LNCaP clone FGC (cell line): ENCODE measurements at regions not wholly inside any gene's neighbourhood (a gene's known extent, or its start where the extent isn't known, plus 50 kb on each side); places are given as distances from the start of the nearest gene placed in this dataset.
"Not testable (repeated sequence)": the region's sequence is repeated elsewhere in the genome, so short reads cannot be mapped to it uniquely, and the experiment has no call there.

Source experiments
- DNase-seq: peaks from one replicate; pipeline ENCODE4 v3.0.0-alpha.2; 2011; ENCODE audit warnings: low read depth
- H3K4me3 ChIP-seq: 2 replicates; pipeline ENCODE4 v1.5.1; 2011; ENCODE audit warnings: mild to moderate bottlenecking, low read depth, low read length, control low read depth
- CTCF ChIP-seq: IDR thresholded peaks from 2 replicates; pipeline ENCODE4 v1.5.1; 2012; ENCODE audit warnings: mild to moderate bottlenecking; ENCODE audit not compliant: control insufficient read depth, insufficient read depth; ENCODE audit errors: extremely low read depth

- H3K4me3 ChIP-seq, result no peak overlapping the region
- TF ChIP-seq CTCF, result no peak
- no peak for DNase-seq
Observed at GRCh38 chr3:187888701-187889100, 143.4 kb upstream of the BCL6 start.

- H3K4me3 ChIP-seq, result no peak overlapping the region
- DNase-seq, result no peak
- no peak for TF ChIP-seq CTCF
Observed at GRCh38 chr3:187889106-187889505, 143.8 kb upstream of the BCL6 start.

DNA sequence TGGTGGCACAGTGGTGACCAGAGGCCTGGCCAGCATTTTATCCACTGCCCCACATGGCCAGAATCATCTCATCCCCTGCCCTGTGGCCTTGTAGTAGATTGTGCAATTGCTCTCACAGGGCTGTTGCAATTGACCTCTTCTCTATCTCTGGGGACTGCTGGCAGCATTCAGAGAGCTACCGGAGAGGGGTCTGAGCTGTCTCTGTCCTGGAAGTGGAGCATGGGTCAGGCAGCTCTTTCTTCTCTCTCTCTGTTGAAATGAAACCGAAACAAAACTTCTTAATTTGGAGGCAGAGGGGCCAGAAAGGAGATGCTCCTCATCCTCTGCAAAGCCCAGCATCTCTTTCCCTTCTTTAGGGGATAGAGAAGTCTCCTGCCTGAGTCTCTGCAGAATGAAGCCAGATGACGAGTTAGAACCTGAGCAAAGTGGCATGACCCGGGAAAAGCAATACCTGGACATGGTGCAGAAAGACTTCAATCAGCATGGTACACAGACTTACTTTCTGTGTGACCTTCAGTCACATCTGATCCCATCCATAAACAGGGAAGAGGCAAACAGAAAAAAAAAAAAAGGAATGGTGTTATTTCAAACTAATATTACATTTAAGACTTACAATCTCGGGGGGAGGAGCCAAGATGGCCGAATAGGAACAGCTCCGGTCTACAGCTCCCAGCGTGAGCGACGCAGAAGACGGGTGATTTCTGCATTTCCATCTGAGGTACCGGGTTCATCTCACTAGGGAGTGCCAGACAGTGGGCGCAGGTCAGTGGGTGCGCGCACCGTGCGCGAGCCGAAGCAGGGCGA is 144.5 kb upstream of the BCL6 start:
- DNase-seq, result no peak
- no peak for TF ChIP-seq CTCF
- H3K4me3 ChIP-seq, result no peak overlapping the region

GRCh38 chr3:187890405-187890752 is 145.1 kb upstream of the BCL6 start:
- not testable (repeated sequence) for H3K4me3 ChIP-seq, DNase-seq

- DNase-seq, result no peak
- TF ChIP-seq CTCF, result no peak
- no peak overlapping the region for H3K4me3 ChIP-seq
Observed at GRCh38 chr3:187896646-187897045, 151.4 kb upstream of the BCL6 start.

DNA sequence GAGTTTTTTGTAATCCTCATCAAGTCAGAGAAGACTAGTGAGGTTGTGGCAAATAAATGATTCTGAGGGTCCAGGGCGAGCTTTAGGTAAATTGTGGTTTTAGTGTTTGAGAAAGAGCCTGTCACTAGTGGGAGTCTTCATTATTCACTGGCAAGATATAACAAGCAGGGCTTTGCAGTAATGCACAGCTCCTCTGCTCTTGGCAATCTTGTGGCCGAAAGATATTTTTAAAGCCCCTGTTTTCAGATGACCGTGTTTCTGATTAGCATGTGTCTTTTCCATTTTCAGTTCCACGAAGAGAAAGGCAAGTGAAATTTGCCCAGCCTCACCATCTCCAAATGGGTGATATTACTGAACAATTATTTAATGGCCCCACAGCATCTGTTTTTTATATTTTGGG is 154.0 kb upstream of the BCL6 start:
- no peak overlapping the region for H3K4me3 ChIP-seq
- TF ChIP-seq CTCF, result no peak
- no peak for DNase-seq

DNA sequence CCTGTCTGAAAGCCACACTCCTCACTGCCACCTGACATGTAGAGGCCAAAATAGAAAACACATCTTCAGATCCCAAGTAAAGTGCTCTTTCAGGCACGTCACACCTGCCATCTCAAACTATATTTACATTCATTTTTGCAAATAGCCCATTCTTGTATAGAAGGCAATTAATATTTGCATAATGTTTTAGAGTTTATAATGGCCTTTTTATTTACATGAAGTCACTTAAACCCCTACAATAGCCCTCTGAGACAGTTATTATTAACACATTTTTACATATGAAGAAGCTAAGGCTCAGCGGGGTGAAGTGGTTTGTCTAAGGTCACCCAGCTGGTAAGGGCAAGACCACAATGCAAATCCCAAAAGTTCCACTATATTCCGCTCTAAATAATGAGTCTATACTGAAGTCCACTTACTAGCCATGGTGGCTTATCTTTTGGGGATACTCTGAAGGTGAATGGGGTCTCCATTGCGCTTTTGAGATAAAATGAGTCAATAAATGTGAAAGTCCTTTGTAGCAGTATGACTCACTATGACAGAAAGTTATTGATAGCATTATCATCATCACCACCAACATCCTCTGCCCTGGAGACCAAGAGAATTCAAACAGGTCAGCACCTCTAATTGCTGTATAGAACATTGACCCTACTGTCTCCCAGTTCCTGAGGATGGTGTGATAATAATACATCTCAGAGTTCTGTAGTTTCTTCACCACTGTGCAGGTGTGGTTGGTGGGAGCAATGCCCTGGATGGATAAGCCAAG is 155.9 kb upstream of the BCL6 start:
- DNase-seq, result no peak
- no peak for TF ChIP-seq CTCF
- no peak overlapping the region for H3K4me3 ChIP-seq
